Astrocyte of the spinal cord (primary cell): ENCODE measurements at regions not wholly inside any gene's neighbourhood (a gene's known extent, or its start where the extent isn't known, plus 50 kb on each side); places are given as distances from the start of the nearest gene placed in this dataset.
"Not testable (repeated sequence)": the region's sequence is repeated elsewhere in the genome, so short reads cannot be mapped to it uniquely, and the experiment has no call there.

ENCODE experiments used
- DNase-seq: peaks from one replicate; pipeline ENCODE4 v3.0.0; 2011; ENCODE audit warnings: low read depth, low spot score
- H3K4me3 ChIP-seq: 2 replicates; pipeline ENCODE4 v1.5.1; 2011; ENCODE audit warnings: low read depth, mild to moderate bottlenecking, low read length, moderate library complexity
- CTCF ChIP-seq: IDR thresholded peaks from 2 replicates; pipeline ENCODE4 v1.5.1; 2012; ENCODE audit warnings: low read depth, mild to moderate bottlenecking, low read length, inconsistent platforms
- in situ Hi-C: cut with HindIII; loops from 2 replicates; pipeline ENCODE4 v1.10.0; 2017; ENCODE audit warnings: low sequenced_read_pairs

- in situ Hi-C loops: no loop called here
- no peak overlapping the region for H3K4me3 ChIP-seq
- no peak for TF ChIP-seq CTCF
- no peak for DNase-seq
Measured at GRCh38 chr5:51618234-51618633, 235.0 kb downstream of the ISL1 start.

GRCh38 chr5:51621156-51621555 is 237.9 kb downstream of the ISL1 start:
- in situ Hi-C loops: no loop called here
- TF ChIP-seq CTCF: no peak
- DNase-seq: no peak
- H3K4me3 ChIP-seq: no peak overlapping the region

GRCh38 chr5:51622161-51622790 is 239.0 kb downstream of the ISL1 start:
- no peak for TF ChIP-seq CTCF
- H3K4me3 ChIP-seq: no peak overlapping the region
- no peak for DNase-seq
- in situ Hi-C loops: no loop called here

- DNase-seq: no peak
- TF ChIP-seq CTCF: no peak
- no peak overlapping the region for H3K4me3 ChIP-seq
- in situ Hi-C loops: no loop called here
Measured at GRCh38 chr5:51625224-51625968, 242.1 kb downstream of the ISL1 start.

GRCh38 chr5:51632027-51632426 is 248.8 kb downstream of the ISL1 start:
- no peak for TF ChIP-seq CTCF
- no peak overlapping the region for H3K4me3 ChIP-seq
- in situ Hi-C loops: no loop called here
- DNase-seq: no peak

- TF ChIP-seq CTCF: no peak
- DNase-seq: peak; percentile 43
- in situ Hi-C loops: no loop called here
- no peak overlapping the region for H3K4me3 ChIP-seq
Measured at GRCh38 chr5:51632793-51633192, 249.5 kb downstream of the ISL1 start.

GRCh38 chr5:51636973-51637372 is 253.7 kb downstream of the ISL1 start:
- in situ Hi-C loops, DNase-seq, H3K4me3 ChIP-seq: not testable (repeated sequence)
